GM19035 (cell line): ENCODE measurements at regions not wholly inside any gene's neighbourhood (a gene's known extent, or its start where the extent isn't known, plus 50 kb on each side); places are given as distances from the start of the nearest gene placed in this dataset.

Source experiments
- ATAC-seq: cut with Tn5 transposase; IDR thresholded peaks from one replicate; pipeline ENCODE4 v1.9.1; 2021; ENCODE audit not compliant: unreplicated experiment

GRCh38 chr18:78601349-78601748 lies 378.3 kb upstream of the SALL3 start:
- no peak for ATAC-seq

- no peak for ATAC-seq
Measured at GRCh38 chr18:78601923-78602322, 377.7 kb upstream of the SALL3 start.

- ATAC-seq, result no peak
Measured at GRCh38 chr18:78602430-78602829, 377.2 kb upstream of the SALL3 start.

- no peak for ATAC-seq
Measured at GRCh38 chr18:78603102-78603983, 376.3 kb upstream of the SALL3 start.

GRCh38 chr18:78605255-78605654 lies 374.4 kb upstream of the SALL3 start:
- ATAC-seq, result no peak

- ATAC-seq, result no peak
Measured at GRCh38 chr18:78607221-78607620, 372.4 kb upstream of the SALL3 start.

- ATAC-seq, result no peak
Measured at GRCh38 chr18:78607784-78608183, 371.8 kb upstream of the SALL3 start.

GRCh38 chr18:78610179-78610578 lies 369.4 kb upstream of the SALL3 start:
- no peak for ATAC-seq

GRCh38 chr18:78611201-78611800 lies 368.3 kb upstream of the SALL3 start:
- ATAC-seq, result no peak

- no peak for ATAC-seq
Measured at GRCh38 chr18:78611869-78612268, 367.7 kb upstream of the SALL3 start.

GRCh38 chr18:78612318-78612717 lies 367.3 kb upstream of the SALL3 start:
- ATAC-seq, result no peak

GRCh38 chr18:78612801-78613200 lies 366.8 kb upstream of the SALL3 start:
- ATAC-seq, result no peak

GRCh38 chr18:78618726-78619125 lies 360.9 kb upstream of the SALL3 start:
- ATAC-seq, result no peak

GRCh38 chr18:78619854-78620253 lies 359.8 kb upstream of the SALL3 start:
- ATAC-seq, result no peak

- no peak for ATAC-seq
Measured at GRCh38 chr18:78620326-78620725, 359.3 kb upstream of the SALL3 start.

GRCh38 chr18:78621141-78621755 lies 358.4 kb upstream of the SALL3 start:
- ATAC-seq, result no peak

- no peak for ATAC-seq
Measured at GRCh38 chr18:78622251-78622906, 357.2 kb upstream of the SALL3 start.

GRCh38 chr18:78622907-78623541 lies 356.6 kb upstream of the SALL3 start:
- ATAC-seq, result no peak

- no peak for ATAC-seq
Measured at GRCh38 chr18:78624646-78625279, 354.9 kb upstream of the SALL3 start.

- no peak for ATAC-seq
Measured at GRCh38 chr18:78625847-78626246, 353.8 kb upstream of the SALL3 start.
